ENCODE measurements at regions not wholly inside any gene's neighbourhood (a gene's known extent, or its start where the extent isn't known, plus 50 kb on each side); places are given as distances from the start of the nearest gene placed in this dataset.

GRCh38 chr1:59034925-59035324 is 251.1 kb upstream of the JUN start:
- DNase-seq, result no peak

- DNase-seq, result no peak
Measured at GRCh38 chr1:59039551-59039950, 255.7 kb upstream of the JUN start.

GRCh38 chr1:59040486-59040885 is 256.4 kb upstream of the FGGY start:
- DNase-seq, result no peak

GRCh38 chr1:59041646-59042277 is 255.1 kb upstream of the FGGY start:
- no peak for DNase-seq

GRCh38 chr1:59043796-59044195 is 253.1 kb upstream of the FGGY start:
- no peak for DNase-seq

- DNase-seq, result no peak
Measured at GRCh38 chr1:59044535-59045121, 252.3 kb upstream of the FGGY start.

GRCh38 chr1:59045137-59045536 is 251.8 kb upstream of the FGGY start:
- no peak for DNase-seq

GRCh38 chr1:59045636-59046035 is 251.3 kb upstream of the FGGY start:
- DNase-seq, result no peak

- no peak for DNase-seq
Measured at GRCh38 chr1:59046134-59046533, 250.8 kb upstream of the FGGY start.

GRCh38 chr1:59046730-59047157 is 250.2 kb upstream of the FGGY start:
- DNase-seq, result peak in 2 of 4 experiments; percentile 5 to 8

GRCh38 chr1:59051007-59051406 is 245.9 kb upstream of the FGGY start:
- DNase-seq, result no peak

GRCh38 chr1:59052166-59052590 is 244.7 kb upstream of the FGGY start:
- DNase-seq, result no peak

GRCh38 chr1:59054172-59054571 is 242.7 kb upstream of the FGGY start:
- no peak for DNase-seq

- no peak for DNase-seq
Measured at GRCh38 chr1:59055908-59056719, 240.8 kb upstream of the FGGY start.

GRCh38 chr1:59057211-59057694 is 239.6 kb upstream of the FGGY start:
- DNase-seq, result no peak

- DNase-seq, result no peak
Measured at GRCh38 chr1:59057796-59058195, 239.1 kb upstream of the FGGY start.

GRCh38 chr1:59058665-59059439 is 238.0 kb upstream of the FGGY start:
- no peak for DNase-seq

- no peak for DNase-seq
Measured at GRCh38 chr1:59061876-59062275, 235.0 kb upstream of the FGGY start.

GRCh38 chr1:59062743-59063142 is 234.2 kb upstream of the FGGY start:
- no peak for DNase-seq

GRCh38 chr1:59063501-59063900 is 233.4 kb upstream of the FGGY start:
- DNase-seq, result no peak

- no peak for DNase-seq
Measured at GRCh38 chr1:59064592-59064991, 232.3 kb upstream of the FGGY start.

GRCh38 chr1:59066236-59066635 is 230.7 kb upstream of the FGGY start:
- no peak for DNase-seq

- DNase-seq, result no peak
Measured at GRCh38 chr1:59070610-59071009, 226.3 kb upstream of the FGGY start.

All from activated naive CD4-positive, alpha-beta T cell (primary cell).